ENCODE measurements at regions not wholly inside any gene's neighbourhood (a gene's known extent, or its start where the extent isn't known, plus 50 kb on each side); places are given as distances from the start of the nearest gene placed in this dataset.

- Histone ChIP-seq H3K36me3 (ENCODE audit: control insufficient read depth, insufficient read depth, low read length) (no peaks in the 10 kb centered on the region), H3K9me3 (ENCODE audit: control insufficient read depth, insufficient read depth, low read depth, low read length) (no peaks in the 10 kb centered on the region), H3K4me1 (ENCODE audit: control insufficient read depth, insufficient read depth, low read length) (no peaks in the 10 kb centered on the region), H3K27me3 (ENCODE audit: control insufficient read depth, insufficient read depth, low read length) (no peaks in the 10 kb centered on the region), H3K4me3 (ENCODE audit: low read depth in 2 of 2, low read length in 2 of 2) (no peak overlapping the region), H3K27ac (ENCODE audit: low read length) (no peak overlapping the region)
- no peak for DNase-seq (ENCODE audit: low read depth, low spot score)
- in situ Hi-C loops (cut with HindIII; ENCODE audit: low pct_unique_long_range_greater_than_20kb, low sequenced_read_pairs) = no loop called here
- no peak for ATAC-seq
- ChIA-PET POLR2A (no interaction called here), CTCF (no interaction called here)
- TF ChIP-seq REST (IDR thresholded peaks at IDR 0.05; ENCODE audit: insufficient read depth in 1 of 2, low read depth in 2 of 2, low read length in 1 of 2) (no peak), POLR2AphosphoS5 (IDR thresholded peaks at IDR 0.05; ENCODE audit: low read depth, low read length) (no peak), SIN3A (IDR thresholded peaks at IDR 0.05; ENCODE audit: borderline replicate concordance, insufficient read depth, low read depth, low read length) (no peak), TCF7L2 (IDR thresholded peaks at IDR 0.05; ENCODE audit: low read depth, low read length) (no peak), CTCF (IDR thresholded peaks at IDR 0.05) (no peak)
- no TSS peak for BruUV-seq (replicated peaks)
- intact Hi-C loops (cut with micrococcal nuclease; ENCODE audit: unreplicated experiment) = no loop called here
Observed at GRCh38 chr13:111958612-111959395, 108.1 kb upstream of the SOX1 start.

GRCh38 chr13:111960152-111960772 lies 106.7 kb upstream of the SOX1 start:
- POLR2A ChIA-PET = no interaction called here
- H3K36me3 ChIP-seq (ENCODE audit: control insufficient read depth, insufficient read depth, low read length) = no peaks in the 10 kb centered on the region
- in situ Hi-C loops (cut with HindIII; ENCODE audit: low pct_unique_long_range_greater_than_20kb, low sequenced_read_pairs) = no loop called here
- no peaks in the 10 kb centered on the region for H3K9me3 ChIP-seq (ENCODE audit: control insufficient read depth, insufficient read depth, low read depth, low read length)
- intact Hi-C loops (cut with micrococcal nuclease; ENCODE audit: unreplicated experiment) = no loop called here
- TF ChIP-seq REST (IDR thresholded peaks at IDR 0.05; ENCODE audit: insufficient read depth in 1 of 2, low read depth in 2 of 2, low read length in 1 of 2) (no peak), TCF7L2 (IDR thresholded peaks at IDR 0.05; ENCODE audit: low read depth, low read length) (no peak), CTCF (IDR thresholded peaks at IDR 0.05) (no peak), SIN3A (IDR thresholded peaks at IDR 0.05; ENCODE audit: borderline replicate concordance, insufficient read depth, low read depth, low read length) (no peak), POLR2AphosphoS5 (IDR thresholded peaks at IDR 0.05; ENCODE audit: low read depth, low read length) (no peak)
- BruUV-seq (replicated peaks) = no TSS peak
- ATAC-seq (no peak), DNase-seq (ENCODE audit: low read depth, low spot score) (no peak)
- CTCF ChIA-PET = no interaction called here
- H3K4me1 ChIP-seq (ENCODE audit: control insufficient read depth, insufficient read depth, low read length) = no peaks in the 10 kb centered on the region
- no peak overlapping the region for H3K4me3 ChIP-seq (ENCODE audit: low read depth in 2 of 2, low read length in 2 of 2)
- no peaks in the 10 kb centered on the region for H3K27me3 ChIP-seq (ENCODE audit: control insufficient read depth, insufficient read depth, low read length)
- H3K27ac ChIP-seq (ENCODE audit: low read length) = no peak overlapping the region
